H1 (cell line): ENCODE measurements at regions not wholly inside any gene's neighbourhood (a gene's known extent, or its start where the extent isn't known, plus 50 kb on each side); places are given as distances from the start of the nearest gene placed in this dataset.

Source experiments
- CHD7 ChIP-seq: fragments of 300-600 bp; sonication (generic); IDR thresholded peaks from 2 replicates; pipeline ENCODE4 v1.7.1; 2012; ENCODE audit warnings: low read length, moderate library complexity, mild to moderate bottlenecking, inconsistent platforms; ENCODE audit not compliant: insufficient replicate concordance

- TF ChIP-seq CHD7, result no peak
These were observed 552.0 kb downstream of the RFC3 start (continued) for GRCh38 chr13:34369931-34370330.
